HAP-1 (cell line): ENCODE measurements at regions not wholly inside any gene's neighbourhood (a gene's known extent, or its start where the extent isn't known, plus 50 kb on each side); places are given as distances from the start of the nearest gene placed in this dataset.
"Not testable (repeated sequence)": the region's sequence is repeated elsewhere in the genome, so short reads cannot be mapped to it uniquely, and the experiment has no call there.

Source experiments
- DNase-seq, 2 experiments: peaks; one replicate each; pipeline ENCODE4 v3.0.0-alpha.2; 2016 to 2020; ENCODE audit warnings: low spot score in 2 of 2
- H3K27me3 ChIP-seq: fragments of 250-450 bp; sonication (Bioruptor Pico); 2 replicates; pipeline ENCODE4 v1.5.1; 2020; ENCODE audit warnings: low read depth, mild to moderate bottlenecking, moderate library complexity
- H3K36me3 ChIP-seq: fragments of 250-450 bp; sonication (Bioruptor Pico); replicated peaks from 2 replicates; pipeline ENCODE4 v1.5.1; 2020; ENCODE audit warnings: mild to moderate bottlenecking
- H3K4me1 ChIP-seq: fragments of 250-450 bp; sonication (Bioruptor Pico); 2 replicates; pipeline ENCODE4 v1.5.1; 2020; ENCODE audit warnings: mild to moderate bottlenecking
- H3K4me3 ChIP-seq: fragments of 250-450 bp; sonication (Bioruptor Pico); 2 replicates; pipeline ENCODE4 v1.5.1; 2020; ENCODE audit warnings: mild to moderate bottlenecking, moderate library complexity
- H3K9me3 ChIP-seq: fragments of 250-450 bp; sonication (Bioruptor Pico); 2 replicates; pipeline ENCODE4 v1.5.1; 2020; ENCODE audit warnings: mild to moderate bottlenecking, moderate library complexity
- in situ Hi-C: fragments of 300-500 bp; cut with MboI; formaldehyde crosslinking; loops from 3 replicates; pipeline ENCODE4 v1.14.3; 2020; ENCODE audit warnings: low sequenced_read_pairs, inconsistent platforms, mixed read lengths

DNA sequence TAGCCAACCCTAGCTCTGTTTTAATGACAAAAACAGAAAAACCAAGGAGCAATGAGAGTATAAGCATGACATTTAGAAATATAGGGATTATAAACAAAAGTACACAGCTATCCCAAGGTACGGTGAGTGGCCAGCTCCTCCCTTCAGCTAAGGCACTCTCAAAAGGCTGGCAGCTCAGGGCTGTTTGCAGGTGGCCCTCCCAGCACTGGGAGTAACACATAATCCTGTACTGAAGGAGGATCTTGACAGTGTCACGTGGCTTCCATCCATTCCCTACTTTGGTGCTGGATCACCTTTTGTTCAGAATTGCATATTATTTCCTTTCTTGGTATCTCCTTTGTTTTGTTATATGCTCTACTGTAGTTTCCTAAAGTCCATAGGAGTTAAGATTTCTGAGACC lies 500.8 kb downstream of the KCNJ18 start:
- DNase-seq: no peak
- H3K4me3 ChIP-seq: no peak overlapping the region
- H3K27me3 ChIP-seq: no peaks in the 10 kb centered on the region
- no peaks in the 10 kb centered on the region for H3K4me1 ChIP-seq
- H3K9me3 ChIP-seq: no peaks in the 10 kb centered on the region
- no peaks in the 10 kb centered on the region for H3K36me3 ChIP-seq
- in situ Hi-C loops: no loop called here

DNA sequence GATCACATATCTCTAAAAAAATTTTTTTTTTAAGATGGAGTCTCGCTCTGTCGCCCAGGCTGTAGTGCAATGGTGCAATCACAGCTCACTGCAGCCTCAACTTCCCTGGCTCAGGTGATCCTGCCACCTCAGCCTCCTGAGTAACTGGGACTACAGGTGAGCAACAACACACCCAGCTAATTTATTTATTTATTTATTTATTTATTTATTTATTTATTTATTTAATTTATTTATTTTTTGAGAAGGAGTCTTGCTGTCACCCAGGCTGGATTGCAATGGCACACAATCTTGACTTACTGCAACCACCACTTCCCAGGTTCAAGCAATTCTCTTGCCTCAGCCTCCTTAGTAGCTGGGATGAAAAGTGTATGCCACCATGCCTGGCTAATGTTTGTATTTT lies 507.9 kb downstream of the KCNJ18 start:
- in situ Hi-C loops: not testable (repeated sequence)

DNA sequence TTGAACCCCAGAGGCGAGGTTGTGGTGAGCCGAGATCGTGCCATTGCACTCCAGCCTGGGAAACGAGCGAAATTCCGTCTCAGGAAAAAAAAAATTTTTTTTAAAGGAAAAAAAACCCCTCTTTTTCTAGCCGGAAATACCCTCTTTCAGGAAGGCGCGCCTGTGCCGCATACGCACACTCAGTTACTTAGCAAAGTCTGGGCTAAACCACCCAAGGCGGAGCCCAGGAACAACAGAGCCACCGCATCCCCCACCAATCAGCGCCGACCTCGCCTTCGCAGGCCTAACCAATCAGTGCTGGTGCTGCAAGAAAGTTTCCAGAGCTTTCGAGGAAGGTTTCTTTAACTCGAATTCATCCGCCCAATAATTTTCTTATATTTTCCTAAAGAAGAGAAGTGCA lies 510.4 kb downstream of the KCNJ18 start:
- no peak for DNase-seq
- no peaks in the 10 kb centered on the region for H3K9me3 ChIP-seq
- in situ Hi-C loops: no loop called here

More for the DNA sequence above, 507.9 kb downstream of the KCNJ18 start:
- H3K27me3 ChIP-seq, H3K4me3 ChIP-seq, H3K36me3 ChIP-seq, H3K9me3 ChIP-seq, H3K4me1 ChIP-seq, DNase-seq: not testable (repeated sequence)

DNA sequence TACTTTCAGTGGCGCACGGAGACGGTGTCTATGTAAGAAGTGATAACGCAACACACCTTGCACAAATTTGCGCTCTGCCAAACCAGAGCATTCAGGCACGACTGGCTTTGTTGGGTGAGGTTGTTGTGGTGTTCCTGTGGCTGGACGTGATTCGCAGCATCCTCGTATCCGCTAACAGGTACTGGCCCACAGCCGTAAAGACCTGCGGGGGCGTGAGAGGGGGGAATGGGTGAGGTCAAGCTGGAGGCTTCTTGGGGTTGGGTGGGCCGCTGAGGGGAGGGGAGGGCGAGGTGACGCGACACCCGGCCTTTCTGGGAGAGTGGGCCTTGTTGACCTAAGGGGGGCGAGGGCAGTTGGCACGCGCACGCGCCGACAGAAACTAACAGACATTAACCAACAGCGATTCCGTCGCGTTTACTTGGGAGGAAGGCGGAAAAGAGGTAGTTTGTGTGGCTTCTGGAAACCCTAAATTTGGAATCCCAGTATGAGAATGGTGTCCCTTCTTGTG lies 510.9 kb downstream of the KCNJ18 start:
- in situ Hi-C loops: no loop called here
- no peak for DNase-seq
- Histone ChIP-seq H3K4me3 (no peak overlapping the region), H3K36me3 (no peaks in the 10 kb centered on the region), H3K9me3 (no peaks in the 10 kb centered on the region), H3K4me1 (no peaks in the 10 kb centered on the region), H3K27me3 (no peaks in the 10 kb centered on the region)

More for the DNA sequence above, 510.4 kb downstream of the KCNJ18 start:
- Histone ChIP-seq H3K27me3 (no peaks in the 10 kb centered on the region), H3K36me3 (no peaks in the 10 kb centered on the region), H3K4me1 (no peaks in the 10 kb centered on the region), H3K4me3 (no peak overlapping the region)

GRCh38 chr17:22204076-22204475 lies 511.8 kb downstream of the KCNJ18 start:
- H3K4me1 ChIP-seq, H3K27me3 ChIP-seq, H3K9me3 ChIP-seq, H3K36me3 ChIP-seq, in situ Hi-C loops, H3K4me3 ChIP-seq, DNase-seq: not testable (repeated sequence)

GRCh38 chr17:22210212-22210611 lies 517.9 kb downstream of the KCNJ18 start:
- in situ Hi-C loops, H3K4me3 ChIP-seq, H3K36me3 ChIP-seq, H3K9me3 ChIP-seq, DNase-seq, H3K27me3 ChIP-seq, H3K4me1 ChIP-seq: not testable (repeated sequence)

- H3K9me3 ChIP-seq, H3K4me3 ChIP-seq, in situ Hi-C loops, H3K36me3 ChIP-seq, DNase-seq, H3K4me1 ChIP-seq, H3K27me3 ChIP-seq: not testable (repeated sequence)
Measured at GRCh38 chr17:22213169-22213568, 520.8 kb downstream of the KCNJ18 start.

DNA sequence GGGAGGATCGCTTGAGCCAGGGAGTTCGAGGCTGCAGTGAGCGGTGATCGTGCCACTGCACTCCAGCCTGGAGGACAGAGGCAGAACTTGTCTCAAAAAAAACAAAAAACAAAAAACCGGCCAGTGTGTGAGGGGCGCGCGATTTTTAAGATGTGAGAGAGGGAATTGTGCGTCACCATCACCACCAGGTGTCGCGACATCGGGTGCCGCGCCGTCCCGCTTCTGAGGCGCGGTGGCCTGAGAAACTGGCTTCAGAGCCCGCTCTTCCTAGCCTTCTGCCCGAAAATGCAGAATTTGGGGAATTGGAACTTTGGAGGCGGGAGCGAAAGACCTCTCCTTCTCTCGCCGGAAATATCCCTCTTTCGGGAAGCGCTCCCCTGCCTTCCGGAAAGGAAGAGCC lies 524.8 kb downstream of the KCNJ18 start:
- H3K36me3 ChIP-seq: no peaks in the 10 kb centered on the region
- H3K9me3 ChIP-seq: no peaks in the 10 kb centered on the region
- H3K4me3 ChIP-seq: no peak overlapping the region

DNA sequence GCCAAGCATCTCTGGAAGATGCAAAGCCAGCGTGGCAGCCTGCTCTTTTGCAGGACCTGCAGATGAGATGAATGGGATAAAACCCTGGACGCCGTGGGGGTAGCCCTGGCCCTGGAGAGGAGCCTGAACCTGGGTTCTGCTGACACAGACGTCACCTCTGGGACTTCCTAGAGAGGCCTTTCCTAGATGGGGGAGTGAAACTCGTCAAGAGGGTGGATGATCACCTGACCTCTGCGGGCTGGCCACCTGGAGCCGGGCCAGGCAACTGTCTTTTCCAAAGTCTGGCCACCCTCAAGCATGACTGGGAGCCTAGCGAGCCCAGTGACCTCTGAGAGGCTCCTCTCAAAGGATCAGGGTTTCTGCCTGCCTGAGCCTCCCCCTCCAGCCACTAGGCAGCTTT lies 529.0 kb downstream of the KCNJ18 start:
- no peaks in the 10 kb centered on the region for H3K4me1 ChIP-seq
- in situ Hi-C loops: no loop called here

More for the DNA sequence above, 524.8 kb downstream of the KCNJ18 start:
- Histone ChIP-seq H3K4me1 (no peaks in the 10 kb centered on the region), H3K27me3 (no peaks in the 10 kb centered on the region)
- in situ Hi-C loops: no loop called here
- no peak for DNase-seq

GRCh38 chr17:22226477-22226876 lies 534.2 kb downstream of the KCNJ18 start:
- H3K27me3 ChIP-seq, in situ Hi-C loops, DNase-seq, H3K4me1 ChIP-seq, H3K4me3 ChIP-seq, H3K36me3 ChIP-seq, H3K9me3 ChIP-seq: not testable (repeated sequence)

More for the DNA sequence above, 529.0 kb downstream of the KCNJ18 start:
- Histone ChIP-seq H3K27me3 (no peaks in the 10 kb centered on the region), H3K36me3 (no peaks in the 10 kb centered on the region), H3K4me3 (no peak overlapping the region), H3K9me3 (no peaks in the 10 kb centered on the region)
- no peak for DNase-seq

GRCh38 chr17:22226932-22227331 lies 534.6 kb downstream of the KCNJ18 start:
- H3K4me3 ChIP-seq, DNase-seq, H3K9me3 ChIP-seq, H3K27me3 ChIP-seq, H3K36me3 ChIP-seq, in situ Hi-C loops, H3K4me1 ChIP-seq: not testable (repeated sequence)

- H3K4me1 ChIP-seq, H3K4me3 ChIP-seq, in situ Hi-C loops, H3K27me3 ChIP-seq, H3K36me3 ChIP-seq, DNase-seq, H3K9me3 ChIP-seq: not testable (repeated sequence)
Measured at GRCh38 chr17:22227699-22228553, 535.6 kb downstream of the KCNJ18 start.

- H3K27me3 ChIP-seq, H3K9me3 ChIP-seq, DNase-seq, in situ Hi-C loops, H3K4me3 ChIP-seq, H3K4me1 ChIP-seq, H3K36me3 ChIP-seq: not testable (repeated sequence)
Measured at GRCh38 chr17:22229821-22230220, 537.5 kb downstream of the KCNJ18 start.

GRCh38 chr17:22233382-22233781 lies 541.1 kb downstream of the KCNJ18 start:
- in situ Hi-C loops: no loop called here
- H3K4me3 ChIP-seq: no peak overlapping the region
- no peak for DNase-seq

More at GRCh38 chr17:22233382-22233781, 541.1 kb downstream of the KCNJ18 start:
- H3K4me1 ChIP-seq: no peaks in the 10 kb centered on the region
- no peaks in the 10 kb centered on the region for H3K27me3 ChIP-seq
- H3K9me3 ChIP-seq: peaks cover 3% of the 10 kb centered on the region; the same call in 1 of the 2 replicates
- no peaks in the 10 kb centered on the region for H3K36me3 ChIP-seq
